ENCODE measurements at regions not wholly inside any gene's neighbourhood (a gene's known extent, or its start where the extent isn't known, plus 50 kb on each side); places are given as distances from the start of the nearest gene placed in this dataset.

DNA sequence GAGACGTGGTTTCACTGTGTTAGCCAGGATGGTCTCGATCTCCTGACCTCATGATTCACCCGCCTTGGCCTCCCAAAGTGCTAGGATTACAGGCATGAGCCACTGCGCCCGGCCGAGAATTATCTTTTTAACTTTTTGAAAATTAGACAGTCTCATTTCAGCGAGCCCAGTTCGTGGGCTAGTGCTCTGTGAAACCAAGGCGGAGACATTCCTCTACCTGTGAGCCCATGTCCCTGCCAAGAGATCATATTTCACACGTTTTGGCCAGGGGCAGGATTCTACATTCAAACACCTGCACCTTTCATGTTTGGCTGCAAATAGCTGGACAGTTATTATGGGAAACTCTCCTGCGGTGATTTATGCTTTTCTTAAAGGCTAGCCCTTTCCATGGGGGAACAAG, 60.3 kb downstream of the IRAG1 start:
- Histone ChIP-seq H3K79me2 (ENCODE audit: control insufficient read depth, insufficient read depth, low read length) (no peaks in the 10 kb centered on the region), H3K9me3 (ENCODE audit: control extremely low read depth in 1 of 3, control insufficient read depth in 2 of 3, insufficient read depth in 1 of 3, low read length in 2 of 3) (no peaks in the 10 kb centered on the region), H2AFZ (ENCODE audit: insufficient read depth, low read depth, low read length, poor library complexity, severe bottlenecking) (no peak overlapping the region), H3K27me3 (replicated peaks in 1 of 4; ENCODE audit: control extremely low read depth in 1 of 4, control insufficient read depth in 3 of 4, insufficient read depth in 4 of 4, low read length in 3 of 4) (no peaks in the 10 kb centered on the region), H3K27ac (ENCODE audit: low read length in 2 of 2) (no peak overlapping the region), H3K9ac (ENCODE audit: low read length) (no peak overlapping the region), H3K4me1 (ENCODE audit: control insufficient read depth in 2 of 2, insufficient read depth in 2 of 2, low read length in 2 of 2) (peaks cover 17 to 36% of the 10 kb centered on the region in 2 donors), H3K36me3 (replicated peaks in 1 of 2; ENCODE audit: control extremely low read depth in 1 of 2, control insufficient read depth in 1 of 2, extremely low read depth in 1 of 2, insufficient read depth in 2 of 2, low read length in 1 of 2) (no peaks in the 10 kb centered on the region), H3K4me2 (replicated peaks; ENCODE audit: low read depth, low read length, poor library complexity, severe bottlenecking) (no peak overlapping the region), H4K20me1 (ENCODE audit: control insufficient read depth, insufficient read depth, low read length, poor library complexity, severe bottlenecking) (no peaks in the 10 kb centered on the region), H3K4me3 (ENCODE audit: control extremely low read depth in 1 of 5, extremely low read depth in 1 of 5, insufficient read depth in 1 of 5, low read depth in 2 of 5, low read length in 4 of 5) (no peak overlapping the region)
- ChIA-PET POLR2A (no interaction called here), CTCF (interaction anchor here (0.9 kb wide), 1 partner anchor 93 kb away, joined by 4 read pairs; the partner anchor contains the start of gene RNF141)
- intact Hi-C loops (cut with micrococcal nuclease) = no loop called here
- Mint-ChIP-seq H3K4me1 (peaks cover 56% of the 10 kb centered on the region), H3K9me3 (ENCODE audit: insufficient read depth) (no peaks in the 10 kb centered on the region), H3K27me3 (no peaks in the 10 kb centered on the region), H3K27ac (no peak overlapping the region), H3K4me3 (no peak overlapping the region)
- DNase-seq (no peak), ATAC-seq (ENCODE audit: low read depth) (no peak)
- TF ChIP-seq, protein P1, sequence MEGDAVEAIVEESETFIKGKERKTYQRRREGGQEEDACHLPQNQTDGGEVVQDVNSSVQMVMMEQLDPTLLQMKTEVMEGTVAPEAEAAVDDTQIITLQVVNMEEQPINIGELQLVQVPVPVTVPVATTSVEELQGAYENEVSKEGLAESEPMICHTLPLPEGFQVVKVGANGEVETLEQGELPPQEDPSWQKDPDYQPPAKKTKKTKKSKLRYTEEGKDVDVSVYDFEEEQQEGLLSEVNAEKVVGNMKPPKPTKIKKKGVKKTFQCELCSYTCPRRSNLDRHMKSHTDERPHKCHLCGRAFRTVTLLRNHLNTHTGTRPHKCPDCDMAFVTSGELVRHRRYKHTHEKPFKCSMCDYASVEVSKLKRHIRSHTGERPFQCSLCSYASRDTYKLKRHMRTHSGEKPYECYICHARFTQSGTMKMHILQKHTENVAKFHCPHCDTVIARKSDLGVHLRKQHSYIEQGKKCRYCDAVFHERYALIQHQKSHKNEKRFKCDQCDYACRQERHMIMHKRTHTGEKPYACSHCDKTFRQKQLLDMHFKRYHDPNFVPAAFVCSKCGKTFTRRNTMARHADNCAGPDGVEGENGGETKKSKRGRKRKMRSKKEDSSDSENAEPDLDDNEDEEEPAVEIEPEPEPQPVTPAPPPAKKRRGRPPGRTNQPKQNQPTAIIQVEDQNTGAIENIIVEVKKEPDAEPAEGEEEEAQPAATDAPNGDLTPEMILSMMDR (IDR thresholded peaks at IDR 0.05) = no peak
- no peak for TF ChIP-seq EZH2 (IDR thresholded peaks at IDR 0.05; ENCODE audit: borderline replicate concordance, insufficient read depth, low read depth, low read length, poor library complexity, severe bottlenecking)
- WGBS (ENCODE audit: insufficient coverage) = 90% methylated on average over 9 of the region's 11 CpGs

DNA sequence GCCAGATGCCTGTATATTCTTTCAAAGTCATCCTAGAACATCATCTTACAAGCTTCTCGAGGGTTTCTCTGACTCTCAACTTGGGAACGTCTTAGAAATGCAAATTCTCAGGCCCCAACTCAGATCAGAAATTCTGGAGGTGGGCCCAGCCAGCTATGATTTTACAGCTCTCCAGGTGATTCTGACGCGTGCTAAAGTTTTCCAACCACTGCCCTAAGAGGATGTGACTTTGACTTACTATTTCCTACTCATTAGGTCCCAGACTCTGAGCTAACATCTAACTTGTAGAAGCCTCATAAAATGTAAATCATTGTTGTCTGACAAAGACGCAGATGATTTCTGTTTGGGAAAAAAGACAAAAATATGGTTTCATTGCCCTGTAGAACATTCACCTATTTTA, 61.1 kb downstream of the IRAG1 start:
- ChIA-PET POLR2A (no interaction called here), CTCF (interaction anchor here (0.9 to 1.4 kb wide), 3 partner anchors 10 to 92 kb away, joined by 3 to 4 read pairs (median 3); partner anchors contain the start of gene RNF141)
- ATAC-seq (ENCODE audit: low read depth) (no peak), DNase-seq (no peak)
- Histone ChIP-seq H3K4me1 (ENCODE audit: control insufficient read depth in 2 of 2, insufficient read depth in 2 of 2, low read length in 2 of 2) (peaks cover 22 to 38% of the 10 kb centered on the region in 2 donors), H4K20me1 (ENCODE audit: control insufficient read depth, insufficient read depth, low read length, poor library complexity, severe bottlenecking) (no peaks in the 10 kb centered on the region), H2AFZ (ENCODE audit: insufficient read depth, low read depth, low read length, poor library complexity, severe bottlenecking) (no peak overlapping the region), H3K9ac (ENCODE audit: low read length) (no peak overlapping the region), H3K27ac (ENCODE audit: low read length in 2 of 2) (no peak overlapping the region), H3K4me3 (ENCODE audit: control extremely low read depth in 1 of 5, extremely low read depth in 1 of 5, insufficient read depth in 1 of 5, low read depth in 2 of 5, low read length in 4 of 5) (no peak overlapping the region), H3K27me3 (replicated peaks in 1 of 4; ENCODE audit: control extremely low read depth in 1 of 4, control insufficient read depth in 3 of 4, insufficient read depth in 4 of 4, low read length in 3 of 4) (no peaks in the 10 kb centered on the region), H3K79me2 (ENCODE audit: control insufficient read depth, insufficient read depth, low read length) (no peaks in the 10 kb centered on the region), H3K4me2 (replicated peaks; ENCODE audit: low read depth, low read length, poor library complexity, severe bottlenecking) (no peak overlapping the region), H3K36me3 (replicated peaks in 1 of 2; ENCODE audit: control extremely low read depth in 1 of 2, control insufficient read depth in 1 of 2, extremely low read depth in 1 of 2, insufficient read depth in 2 of 2, low read length in 1 of 2) (no peaks in the 10 kb centered on the region), H3K9me3 (ENCODE audit: control extremely low read depth in 1 of 3, control insufficient read depth in 2 of 3, insufficient read depth in 1 of 3, low read length in 2 of 3) (no peaks in the 10 kb centered on the region)
- Mint-ChIP-seq H3K27ac (no peak overlapping the region), H3K9me3 (ENCODE audit: insufficient read depth) (no peaks in the 10 kb centered on the region), H3K27me3 (no peaks in the 10 kb centered on the region), H3K4me3 (no peak overlapping the region), H3K4me1 (peaks cover 56% of the 10 kb centered on the region)
- no peak for TF ChIP-seq EZH2 (IDR thresholded peaks at IDR 0.05; ENCODE audit: borderline replicate concordance, insufficient read depth, low read depth, low read length, poor library complexity, severe bottlenecking)
- TF ChIP-seq, protein P1 (IDR thresholded peaks at IDR 0.05) = no peak
- intact Hi-C loops (cut with micrococcal nuclease) = no loop called here
- 75% methylated on average over 4 of the region's 5 CpGs for WGBS (ENCODE audit: insufficient coverage)

Data from B cell (primary cell).